A549 (cell line): ENCODE measurements at regions not wholly inside any gene's neighbourhood (a gene's known extent, or its start where the extent isn't known, plus 50 kb on each side); places are given as distances from the start of the nearest gene placed in this dataset.

Source experiments
- ATAC-seq, 2 experiments: fragments of 200-7000 bp in 1 of 2; fragments of >200 bp in 1 of 2; cut with Nextera tagmentation in 1 of 2; cut with Tn5 transposase in 1 of 2; 3 replicates each; pipeline versions ENCODE4 v1.8.0 to v1.9.1; 2018 to 2020; ENCODE audit warnings: mild to moderate bottlenecking in 1 of 2, moderate library complexity in 1 of 2
- CTCF ChIA-PET: fragments of 300-600 bp; sonication (Branson Sonifier 250); formaldehyde crosslinking; extraction: SDS; loops from one replicate; lab custom pipeline; 2021; ENCODE audit warnings: antibody characterized with exemption, inconsistent platforms; lab: Yijun Ruan, JAX
- POLR2A ChIA-PET: fragments of 350-600 bp; formaldehyde crosslinking; extraction: SDS; loops from one replicate; lab custom pipeline; 2021; ENCODE audit warnings: antibody characterized with exemption, inconsistent platforms; lab: Yijun Ruan, JAX
- DNase-seq, 2 experiments: peaks; one replicate each; pipeline versions ENCODE4 v3.0.0 to v3.0.0-alpha.2; 2011 to 2016; ENCODE audit warnings: low read depth in 1 of 2, low spot score in 1 of 2
- FAIRE-seq: peaks from 2 replicates; lab custom pipeline; 2011; peaks lifted over from hg19 to GRCh38; lab: Jason Lieb, UNC
- H3K27ac ChIP-seq, 2 experiments: fragments of >200 bp; sonication (Bioruptor Twin); formaldehyde crosslinking; 3 replicates each; pipeline ENCODE4 v1.5.1; 2016 to 2017
- H3K4me1 ChIP-seq: fragments of >200 bp; sonication (Bioruptor Twin); formaldehyde crosslinking; 3 replicates; pipeline ENCODE4 v1.6.1; 2016
- H3K4me2 ChIP-seq: fragments of >200 bp; sonication (Bioruptor Twin); formaldehyde crosslinking; 3 replicates; pipeline ENCODE4 v1.6.1; 2016
- H3K4me3 ChIP-seq: fragments of >200 bp; sonication (Bioruptor Twin); formaldehyde crosslinking; 3 replicates; pipeline ENCODE4 v1.5.1; 2016
- H3K9me3 ChIP-seq: fragments of >200 bp; sonication (Bioruptor Twin); formaldehyde crosslinking; 3 replicates; pipeline ENCODE4 v1.6.1; 2016
- CBX2 ChIP-seq: fragments of 200-600 bp; sonication (generic); IDR thresholded peaks from 2 replicates; pipeline ENCODE4 v1.6.1; 2016; ENCODE audit warnings: low read depth, mild to moderate bottlenecking, borderline replicate concordance
- CHD2 ChIP-seq: fragments of 150-350 bp; IDR thresholded peaks from 2 replicates; pipeline ENCODE4 v1.6.1; 2014; ENCODE audit warnings: low read length; ENCODE audit not compliant: partially characterized antibody
- ESRRA ChIP-seq: fragments of 150-350 bp; IDR thresholded peaks from 2 replicates; pipeline ENCODE4 v1.6.1; 2014; ENCODE audit warnings: mild to moderate bottlenecking, low read length, borderline replicate concordance
- HOXA7 ChIP-seq: fragments of 250-450 bp; sonication (Bioruptor Pico); IDR thresholded peaks from 2 replicates; pipeline ENCODE4 v1.5.0; 2020; ENCODE audit warnings: mild to moderate bottlenecking, moderate library complexity
- HOXB5 ChIP-seq: fragments of 250-450 bp; sonication (Bioruptor Pico); IDR thresholded peaks from 2 replicates; pipeline ENCODE4 v1.5.0; 2020; ENCODE audit warnings: mild to moderate bottlenecking, moderate library complexity
- JUN ChIP-seq, 2 experiments: fragments of >200 bp; sonication (Bioruptor Twin); formaldehyde crosslinking; IDR thresholded peaks; 2 replicates in 1 of 2; 3 replicates in 1 of 2; pipeline ENCODE4 v1.6.1; 2016 to 2017
- NPAS2 ChIP-seq: fragments of 250-450 bp; sonication (Bioruptor Pico); IDR thresholded peaks from 2 replicates; pipeline ENCODE4 v1.8.0; 2022; ENCODE audit warnings: mild to moderate bottlenecking, moderate library complexity, borderline replicate concordance
- RNF2 ChIP-seq: fragments of 200-600 bp; sonication (generic); IDR thresholded peaks from 2 replicates; pipeline ENCODE4 v1.6.1; 2016; ENCODE audit warnings: low read depth, mild to moderate bottlenecking, antibody characterized with exemption, moderate library complexity, borderline replicate concordance
- SMC3 ChIP-seq: fragments of >200 bp; sonication (Bioruptor Twin); formaldehyde crosslinking; IDR thresholded peaks from 3 replicates; pipeline ENCODE4 v1.6.1; 2018; ENCODE audit warnings: inconsistent platforms
- ZFP36 ChIP-seq: fragments of 450-650 bp; IDR thresholded peaks from 2 replicates; pipeline ENCODE4 v1.6.1; 2014; ENCODE audit warnings: borderline replicate concordance; ENCODE audit not compliant: partially characterized antibody
- WGBS: methylation state at CpG from one replicate; pipeline ENCODE4 v1.1.6; 2017; ENCODE audit errors: missing lambda C conversion rate; 5-methylcytosine and 5-hydroxymethylcytosine counted together
- TF ChIP-seq, protein P1 (sequence below): fragments of 250-450 bp; sonication (Bioruptor Pico); IDR thresholded peaks from 2 replicates; pipeline ENCODE4 v1.5.0; 2020; ENCODE audit warnings: low read depth, mild to moderate bottlenecking, moderate library complexity
- TF ChIP-seq, protein P2 (sequence below): fragments of 150-350 bp; IDR thresholded peaks from 2 replicates; pipeline ENCODE4 v1.6.1; 2014; ENCODE audit warnings: low read depth, mild to moderate bottlenecking, low read length
- TF ChIP-seq, protein P3 (sequence below): fragments of >200 bp; sonication (Bioruptor Twin); formaldehyde crosslinking; IDR thresholded peaks from 3 replicates; pipeline ENCODE4 v1.5.1; 2016
- TF ChIP-seq, protein P4 (sequence below): fragments of >200 bp; sonication (Bioruptor Twin); formaldehyde crosslinking; IDR thresholded peaks from 3 replicates; pipeline ENCODE4 v1.6.1; 2016
- TF ChIP-seq, protein P5 (sequence below): fragments of 250-450 bp; sonication (Bioruptor Pico); IDR thresholded peaks from 2 replicates; pipeline ENCODE4 v1.5.0; 2021; ENCODE audit warnings: mild to moderate bottlenecking, moderate library complexity, borderline replicate concordance

DNA sequence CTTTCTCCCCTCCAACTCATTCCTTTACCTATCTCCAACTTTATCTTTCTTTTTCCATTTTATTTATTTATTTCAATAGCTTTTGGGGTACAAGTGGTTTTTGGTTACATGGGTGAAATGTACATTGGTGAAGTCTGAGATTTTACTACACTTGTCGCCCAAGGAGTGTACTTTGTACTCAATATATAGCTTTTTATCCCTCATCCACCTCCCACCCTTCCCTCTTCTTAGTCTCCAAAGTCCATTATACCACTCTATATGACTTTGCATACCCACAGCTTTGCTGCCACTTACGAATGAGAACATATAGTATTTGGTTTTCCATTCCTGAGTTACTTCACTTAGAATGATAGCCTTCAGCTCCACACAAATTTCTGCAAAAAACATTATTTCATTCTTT is 152.6 kb upstream of the NUDT4 start:
- H3K4me2 ChIP-seq = no peak overlapping the region
- DNase-seq (no peak), FAIRE-seq (no peak), ATAC-seq (no peak)
- TF ChIP-seq ESRRA (no peak), HOXA7 (CRISPR knock-in tag) (no peak), HOXB5 (no peak), CHD2 (no peak), CBX2 (no peak)
- TF ChIP-seq, protein P1, sequence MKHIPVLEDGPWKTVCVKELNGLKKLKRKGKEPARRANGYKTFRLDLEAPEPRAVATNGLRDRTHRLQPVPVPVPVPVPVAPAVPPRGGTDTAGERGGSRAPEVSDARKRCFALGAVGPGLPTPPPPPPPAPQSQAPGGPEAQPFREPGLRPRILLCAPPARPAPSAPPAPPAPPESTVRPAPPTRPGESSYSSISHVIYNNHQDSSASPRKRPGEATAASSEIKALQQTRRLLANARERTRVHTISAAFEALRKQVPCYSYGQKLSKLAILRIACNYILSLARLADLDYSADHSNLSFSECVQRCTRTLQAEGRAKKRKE (CRISPR knock-in tag) = no peak
- TF ChIP-seq, protein P2, sequence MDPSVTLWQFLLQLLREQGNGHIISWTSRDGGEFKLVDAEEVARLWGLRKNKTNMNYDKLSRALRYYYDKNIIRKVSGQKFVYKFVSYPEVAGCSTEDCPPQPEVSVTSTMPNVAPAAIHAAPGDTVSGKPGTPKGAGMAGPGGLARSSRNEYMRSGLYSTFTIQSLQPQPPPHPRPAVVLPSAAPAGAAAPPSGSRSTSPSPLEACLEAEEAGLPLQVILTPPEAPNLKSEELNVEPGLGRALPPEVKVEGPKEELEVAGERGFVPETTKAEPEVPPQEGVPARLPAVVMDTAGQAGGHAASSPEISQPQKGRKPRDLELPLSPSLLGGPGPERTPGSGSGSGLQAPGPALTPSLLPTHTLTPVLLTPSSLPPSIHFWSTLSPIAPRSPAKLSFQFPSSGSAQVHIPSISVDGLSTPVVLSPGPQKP = no peak
- TF ChIP-seq, protein P3, sequence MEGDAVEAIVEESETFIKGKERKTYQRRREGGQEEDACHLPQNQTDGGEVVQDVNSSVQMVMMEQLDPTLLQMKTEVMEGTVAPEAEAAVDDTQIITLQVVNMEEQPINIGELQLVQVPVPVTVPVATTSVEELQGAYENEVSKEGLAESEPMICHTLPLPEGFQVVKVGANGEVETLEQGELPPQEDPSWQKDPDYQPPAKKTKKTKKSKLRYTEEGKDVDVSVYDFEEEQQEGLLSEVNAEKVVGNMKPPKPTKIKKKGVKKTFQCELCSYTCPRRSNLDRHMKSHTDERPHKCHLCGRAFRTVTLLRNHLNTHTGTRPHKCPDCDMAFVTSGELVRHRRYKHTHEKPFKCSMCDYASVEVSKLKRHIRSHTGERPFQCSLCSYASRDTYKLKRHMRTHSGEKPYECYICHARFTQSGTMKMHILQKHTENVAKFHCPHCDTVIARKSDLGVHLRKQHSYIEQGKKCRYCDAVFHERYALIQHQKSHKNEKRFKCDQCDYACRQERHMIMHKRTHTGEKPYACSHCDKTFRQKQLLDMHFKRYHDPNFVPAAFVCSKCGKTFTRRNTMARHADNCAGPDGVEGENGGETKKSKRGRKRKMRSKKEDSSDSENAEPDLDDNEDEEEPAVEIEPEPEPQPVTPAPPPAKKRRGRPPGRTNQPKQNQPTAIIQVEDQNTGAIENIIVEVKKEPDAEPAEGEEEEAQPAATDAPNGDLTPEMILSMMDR = no peak
- TF ChIP-seq, protein P4, sequence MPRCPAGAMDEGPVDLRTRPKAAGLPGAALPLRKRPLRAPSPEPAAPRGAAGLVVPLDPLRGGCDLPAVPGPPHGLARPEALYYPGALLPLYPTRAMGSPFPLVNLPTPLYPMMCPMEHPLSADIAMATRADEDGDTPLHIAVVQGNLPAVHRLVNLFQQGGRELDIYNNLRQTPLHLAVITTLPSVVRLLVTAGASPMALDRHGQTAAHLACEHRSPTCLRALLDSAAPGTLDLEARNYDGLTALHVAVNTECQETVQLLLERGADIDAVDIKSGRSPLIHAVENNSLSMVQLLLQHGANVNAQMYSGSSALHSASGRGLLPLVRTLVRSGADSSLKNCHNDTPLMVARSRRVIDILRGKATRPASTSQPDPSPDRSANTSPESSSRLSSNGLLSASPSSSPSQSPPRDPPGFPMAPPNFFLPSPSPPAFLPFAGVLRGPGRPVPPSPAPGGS = no peak
- H3K9me3 ChIP-seq = no peaks in the 10 kb centered on the region
- ChIA-PET CTCF (interaction anchor here (0.9 to 1.2 kb wide), 2 partner anchors 9 to 13 kb away, joined by 3 read pairs; no protein-coding TSS in a partner anchor), POLR2A (no interaction called here)
- no peak overlapping the region for H3K27ac ChIP-seq
- 17% methylated on average over 2 of the region's 2 CpGs for WGBS
- no peak overlapping the region for H3K4me3 ChIP-seq
- H3K4me1 ChIP-seq = peaks cover 12% of the 10 kb centered on the region; the same call in 2 of the 3 replicates

DNA sequence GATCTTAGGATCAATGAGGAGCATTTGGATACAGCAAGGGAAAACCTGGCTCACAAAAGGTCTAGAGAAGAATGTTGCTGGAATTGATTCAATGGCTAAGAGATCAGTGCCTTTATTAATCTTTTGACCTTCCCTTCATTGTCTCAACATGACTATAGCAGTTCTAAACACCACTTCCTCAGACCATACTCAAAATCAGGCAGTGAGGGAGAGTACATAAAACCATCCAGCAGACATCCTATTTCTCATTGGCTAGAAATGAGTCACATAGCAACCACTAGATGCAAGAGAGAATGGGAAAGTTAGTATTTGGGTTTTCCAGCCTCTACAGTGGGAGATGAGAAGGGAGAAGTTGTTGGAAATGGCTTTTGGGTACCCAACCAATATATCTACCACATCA is 151.4 kb upstream of the NUDT4 start:
- DNase-seq = no peak
- no peak for ATAC-seq
- CTCF ChIA-PET = no interaction called here
- FAIRE-seq = no peak
- no peak overlapping the region for H3K4me3 ChIP-seq
- H3K9me3 ChIP-seq = no peaks in the 10 kb centered on the region
- POLR2A ChIA-PET = no interaction called here
- H3K4me1 ChIP-seq = peaks cover 13% of the 10 kb centered on the region; the same call in 2 of the 3 replicates
- H3K4me2 ChIP-seq = no peak overlapping the region
- TF ChIP-seq RNF2 (no peak), NPAS2 (CRISPR knock-in tag) (no peak), SMC3 (no peak), ZFP36 (no peak), HOXB5 (no peak), JUN (IDR thresholded peaks at IDR 0.05) (no peak), CHD2 (no peak)
- TF ChIP-seq, protein P5, sequence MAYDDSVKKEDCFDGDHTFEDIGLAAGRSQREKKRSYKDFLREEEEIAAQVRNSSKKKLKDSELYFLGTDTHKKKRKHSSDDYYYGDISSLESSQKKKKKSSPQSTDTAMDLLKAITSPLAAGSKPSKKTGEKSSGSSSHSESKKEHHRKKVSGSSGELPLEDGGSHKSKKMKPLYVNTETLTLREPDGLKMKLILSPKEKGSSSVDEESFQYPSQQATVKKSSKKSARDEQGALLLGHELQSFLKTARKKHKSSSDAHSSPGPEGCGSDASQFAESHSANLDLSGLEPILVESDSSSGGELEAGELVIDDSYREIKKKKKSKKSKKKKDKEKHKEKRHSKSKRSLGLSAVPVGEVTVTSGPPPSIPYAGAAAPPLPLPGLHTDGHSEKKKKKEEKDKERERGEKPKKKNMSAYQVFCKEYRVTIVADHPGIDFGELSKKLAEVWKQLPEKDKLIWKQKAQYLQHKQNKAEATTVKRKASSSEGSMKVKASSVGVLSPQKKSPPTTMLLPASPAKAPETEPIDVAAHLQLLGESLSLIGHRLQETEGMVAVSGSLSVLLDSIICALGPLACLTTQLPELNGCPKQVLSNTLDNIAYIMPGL (CRISPR knock-in tag) = no peak
- TF ChIP-seq, all 56 proteins: peak for 0
- no peak overlapping the region for H3K27ac ChIP-seq
